ENCODE measurements at regions not wholly inside any gene's neighbourhood (a gene's known extent, or its start where the extent isn't known, plus 50 kb on each side); places are given as distances from the start of the nearest gene placed in this dataset.

GRCh38 chr2:219998714-219999227 lies 371.3 kb downstream of the SLC4A3 start:
- Histone ChIP-seq H3K4me3 (ENCODE audit: low read depth, low read length) (no peak overlapping the region), H3K27me3 (replicated peaks) (no peaks in the 10 kb centered on the region), H3K36me3 (replicated peaks) (no peaks in the 10 kb centered on the region), H3K27ac (no peak overlapping the region)
- TF ChIP-seq CTCF (IDR thresholded peaks at IDR 0.05; ENCODE audit: low read depth, low read length, missing control alignments): no peak
- DNase-seq: no peak
- in situ Hi-C loops (cut with HindIII; ENCODE audit: low pct_ligation_motif_present, low sequenced_read_pairs): no loop called here

GRCh38 chr2:220000080-220000479 lies 372.6 kb downstream of the SLC4A3 start:
- H3K36me3 ChIP-seq (replicated peaks): no peaks in the 10 kb centered on the region
- TF ChIP-seq CTCF (IDR thresholded peaks at IDR 0.05; ENCODE audit: low read depth, low read length, missing control alignments): no peak
- no peak for DNase-seq
- H3K27ac ChIP-seq: no peak overlapping the region
- H3K4me3 ChIP-seq (ENCODE audit: low read depth, low read length): no peak overlapping the region
- in situ Hi-C loops (cut with HindIII; ENCODE audit: low pct_ligation_motif_present, low sequenced_read_pairs): no loop called here
- H3K27me3 ChIP-seq (replicated peaks): no peaks in the 10 kb centered on the region

GRCh38 chr2:220000586-220000985 lies 373.2 kb downstream of the SLC4A3 start:
- DNase-seq: no peak

GRCh38 chr2:220001751-220002150 lies 374.3 kb downstream of the SLC4A3 start:
- no peak overlapping the region for H3K27ac ChIP-seq
- no peaks in the 10 kb centered on the region for H3K36me3 ChIP-seq (replicated peaks)
- DNase-seq: no peak
- H3K27me3 ChIP-seq (replicated peaks): no peaks in the 10 kb centered on the region
- in situ Hi-C loops (cut with HindIII; ENCODE audit: low pct_ligation_motif_present, low sequenced_read_pairs): no loop called here
- no peak for TF ChIP-seq CTCF (IDR thresholded peaks at IDR 0.05; ENCODE audit: low read depth, low read length, missing control alignments)
- no peak overlapping the region for H3K4me3 ChIP-seq (ENCODE audit: low read depth, low read length)

More at GRCh38 chr2:220000586-220000985, 373.2 kb downstream of the SLC4A3 start:
- in situ Hi-C loops (cut with HindIII; ENCODE audit: low pct_ligation_motif_present, low sequenced_read_pairs): no loop called here
- no peaks in the 10 kb centered on the region for H3K36me3 ChIP-seq (replicated peaks)
- H3K27me3 ChIP-seq (replicated peaks): no peaks in the 10 kb centered on the region
- TF ChIP-seq CTCF (IDR thresholded peaks at IDR 0.05; ENCODE audit: low read depth, low read length, missing control alignments): no peak
- no peak overlapping the region for H3K4me3 ChIP-seq (ENCODE audit: low read depth, low read length)
- no peak overlapping the region for H3K27ac ChIP-seq

- Histone ChIP-seq H3K27me3 (replicated peaks) (no peaks in the 10 kb centered on the region), H3K4me3 (ENCODE audit: low read depth, low read length) (no peak overlapping the region), H3K27ac (no peak overlapping the region), H3K36me3 (replicated peaks) (no peaks in the 10 kb centered on the region)
- no peak for DNase-seq
- in situ Hi-C loops (cut with HindIII; ENCODE audit: low pct_ligation_motif_present, low sequenced_read_pairs): no loop called here
- no peak for TF ChIP-seq CTCF (IDR thresholded peaks at IDR 0.05; ENCODE audit: low read depth, low read length, missing control alignments)
Observed at GRCh38 chr2:220002251-220002650, 374.8 kb downstream of the SLC4A3 start.

GRCh38 chr2:220002699-220003098 lies 375.3 kb downstream of the SLC4A3 start:
- TF ChIP-seq CTCF (IDR thresholded peaks at IDR 0.05; ENCODE audit: low read depth, low read length, missing control alignments): no peak
- H3K4me3 ChIP-seq (ENCODE audit: low read depth, low read length): no peak overlapping the region
- DNase-seq: no peak
- H3K27ac ChIP-seq: no peak overlapping the region
- H3K27me3 ChIP-seq (replicated peaks): no peaks in the 10 kb centered on the region
- in situ Hi-C loops (cut with HindIII; ENCODE audit: low pct_ligation_motif_present, low sequenced_read_pairs): no loop called here
- no peaks in the 10 kb centered on the region for H3K36me3 ChIP-seq (replicated peaks)
